ENCODE measurements at regions not wholly inside any gene's neighbourhood (a gene's known extent, or its start where the extent isn't known, plus 50 kb on each side); places are given as distances from the start of the nearest gene placed in this dataset.
"Not testable (repeated sequence)": the region's sequence is repeated elsewhere in the genome, so short reads cannot be mapped to it uniquely, and the experiment has no call there.

- no peak for DNase-seq (ENCODE audit: low read depth in 3 of 3)
Measured at GRCh38 chr3:30297112-30297511, 309.3 kb upstream of the TGFBR2 start.

GRCh38 chr3:30299674-30300385, 306.6 kb upstream of the TGFBR2 start:
- no peak for DNase-seq (ENCODE audit: low read depth in 3 of 3)

GRCh38 chr3:30300809-30301208, 305.6 kb upstream of the TGFBR2 start:
- DNase-seq (ENCODE audit: low read depth in 3 of 3): no peak

GRCh38 chr3:30302027-30302426, 304.4 kb upstream of the TGFBR2 start:
- no peak for DNase-seq (ENCODE audit: low read depth in 3 of 3)

- DNase-seq (ENCODE audit: low read depth in 3 of 3): no peak
Measured at GRCh38 chr3:30303770-30304169, 302.6 kb upstream of the TGFBR2 start.

- DNase-seq (ENCODE audit: low read depth in 3 of 3): no peak
Measured at GRCh38 chr3:30305021-30305420, 301.4 kb upstream of the TGFBR2 start.

- DNase-seq (ENCODE audit: low read depth in 3 of 3): no peak
Measured at GRCh38 chr3:30306896-30307295, 299.5 kb upstream of the TGFBR2 start.

- DNase-seq (ENCODE audit: low read depth in 3 of 3): no peak
Measured at GRCh38 chr3:30307372-30307950, 298.9 kb upstream of the TGFBR2 start.

GRCh38 chr3:30308131-30308530, 298.3 kb upstream of the TGFBR2 start:
- DNase-seq (ENCODE audit: low read depth in 3 of 3): no peak

- no peak for DNase-seq (ENCODE audit: low read depth in 3 of 3)
Measured at GRCh38 chr3:30309961-30310954, 296.1 kb upstream of the TGFBR2 start.

- no peak for DNase-seq (ENCODE audit: low read depth in 3 of 3)
Measured at GRCh38 chr3:30311781-30312180, 294.6 kb upstream of the TGFBR2 start.

GRCh38 chr3:30313840-30314239, 292.6 kb upstream of the TGFBR2 start:
- no peak for DNase-seq (ENCODE audit: low read depth in 3 of 3)

- no peak for DNase-seq (ENCODE audit: low read depth in 3 of 3)
Measured at GRCh38 chr3:30314757-30315325, 291.6 kb upstream of the TGFBR2 start.

- DNase-seq (ENCODE audit: low read depth in 3 of 3): no peak
Measured at GRCh38 chr3:30315447-30315846, 291.0 kb upstream of the TGFBR2 start.

GRCh38 chr3:30317561-30317960, 288.8 kb upstream of the TGFBR2 start:
- no peak for DNase-seq (ENCODE audit: low read depth in 3 of 3)

- no peak for DNase-seq (ENCODE audit: low read depth in 3 of 3)
Measured at GRCh38 chr3:30318110-30318509, 288.3 kb upstream of the TGFBR2 start.

GRCh38 chr3:30319713-30320112, 286.7 kb upstream of the TGFBR2 start:
- peak in 2 of 3 experiments; percentile 2 to 5 for DNase-seq (ENCODE audit: low read depth in 3 of 3)

GRCh38 chr3:30320392-30320791, 286.0 kb upstream of the TGFBR2 start:
- no peak for DNase-seq (ENCODE audit: low read depth in 3 of 3)

- no peak for DNase-seq (ENCODE audit: low read depth in 3 of 3)
Measured at GRCh38 chr3:30321065-30321464, 285.3 kb upstream of the TGFBR2 start.

- not testable (repeated sequence) for DNase-seq (ENCODE audit: low read depth in 3 of 3)
Measured at GRCh38 chr3:30323649-30324048, 282.8 kb upstream of the TGFBR2 start.

- no peak for DNase-seq (ENCODE audit: low read depth in 3 of 3)
Measured at GRCh38 chr3:30324587-30324986, 281.8 kb upstream of the TGFBR2 start.

- DNase-seq (ENCODE audit: low read depth in 3 of 3): not testable (repeated sequence)
Measured at GRCh38 chr3:30327976-30328375, 278.4 kb upstream of the TGFBR2 start.
